ENCODE measurements at regions not wholly inside any gene's neighbourhood (a gene's known extent, or its start where the extent isn't known, plus 50 kb on each side); places are given as distances from the start of the nearest gene placed in this dataset.
A peak's percentile ranks its signal among the peaks of the same experiment; 100 is the strongest.

DNA sequence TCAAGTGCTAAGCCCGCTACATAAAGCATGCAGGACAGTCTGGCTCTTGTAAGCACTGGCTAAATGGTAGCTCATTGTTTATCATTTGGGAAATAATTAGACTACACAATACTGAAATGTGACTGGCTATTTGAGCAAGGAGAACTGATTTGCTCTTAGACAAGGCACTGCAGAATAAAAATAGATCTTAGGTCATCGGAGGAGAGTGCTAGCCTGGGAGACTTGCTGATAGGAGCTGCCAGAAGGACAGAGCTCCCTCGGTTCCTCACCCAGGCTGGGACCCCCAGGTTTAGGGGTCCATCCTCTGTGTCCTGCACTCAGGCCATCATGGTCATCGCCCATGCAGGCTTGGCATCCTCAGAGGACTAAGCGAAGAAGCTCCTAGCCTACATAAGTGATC lies 184.4 kb upstream of the NCAM1 start:
- Histone ChIP-seq H3K4me3 (no peak overlapping the region), H3K36me3 (no peaks in the 10 kb centered on the region), H3K27ac (no peak overlapping the region), H3K9me3 (no peaks in the 10 kb centered on the region), H3K4me1 (peaks cover 4 to 10% of the 10 kb centered on the region in 2 donors), H3K27me3 (no peaks in the 10 kb centered on the region)
- DNase-seq (ENCODE audit: low spot score in 2 of 2) = no peak
- TF ChIP-seq, protein P1, sequence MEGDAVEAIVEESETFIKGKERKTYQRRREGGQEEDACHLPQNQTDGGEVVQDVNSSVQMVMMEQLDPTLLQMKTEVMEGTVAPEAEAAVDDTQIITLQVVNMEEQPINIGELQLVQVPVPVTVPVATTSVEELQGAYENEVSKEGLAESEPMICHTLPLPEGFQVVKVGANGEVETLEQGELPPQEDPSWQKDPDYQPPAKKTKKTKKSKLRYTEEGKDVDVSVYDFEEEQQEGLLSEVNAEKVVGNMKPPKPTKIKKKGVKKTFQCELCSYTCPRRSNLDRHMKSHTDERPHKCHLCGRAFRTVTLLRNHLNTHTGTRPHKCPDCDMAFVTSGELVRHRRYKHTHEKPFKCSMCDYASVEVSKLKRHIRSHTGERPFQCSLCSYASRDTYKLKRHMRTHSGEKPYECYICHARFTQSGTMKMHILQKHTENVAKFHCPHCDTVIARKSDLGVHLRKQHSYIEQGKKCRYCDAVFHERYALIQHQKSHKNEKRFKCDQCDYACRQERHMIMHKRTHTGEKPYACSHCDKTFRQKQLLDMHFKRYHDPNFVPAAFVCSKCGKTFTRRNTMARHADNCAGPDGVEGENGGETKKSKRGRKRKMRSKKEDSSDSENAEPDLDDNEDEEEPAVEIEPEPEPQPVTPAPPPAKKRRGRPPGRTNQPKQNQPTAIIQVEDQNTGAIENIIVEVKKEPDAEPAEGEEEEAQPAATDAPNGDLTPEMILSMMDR (IDR thresholded peaks at IDR 0.05) = no peak
- intact Hi-C loops (cut with DNase I) = no loop called here

DNA sequence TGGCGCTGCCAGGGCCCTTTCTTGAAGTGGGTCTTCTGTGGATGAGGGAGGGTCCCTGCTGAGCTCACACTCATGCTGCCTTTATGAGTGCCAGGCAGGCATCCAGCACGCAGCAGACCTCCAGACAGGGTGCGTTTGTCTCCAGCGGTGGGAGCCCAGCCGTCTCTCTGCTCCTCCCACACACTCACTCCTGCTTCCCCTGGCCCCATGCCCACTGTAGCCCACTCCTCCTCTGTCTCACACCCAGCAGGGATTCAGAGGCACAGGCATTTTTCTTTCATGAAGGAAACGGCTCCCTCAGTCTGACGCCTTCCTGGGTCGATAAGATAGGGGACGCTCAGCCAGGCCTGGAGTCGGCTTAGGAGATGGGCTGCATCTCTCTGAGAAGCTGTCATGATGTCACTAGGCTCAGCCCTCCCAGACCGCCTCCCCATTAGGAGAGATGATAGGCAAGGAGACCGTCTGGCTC lies 183.9 kb upstream of the NCAM1 start:
- Histone ChIP-seq H3K36me3 (no peaks in the 10 kb centered on the region), H3K27me3 (no peaks in the 10 kb centered on the region), H3K4me3 (no peak overlapping the region), H3K9me3 (no peaks in the 10 kb centered on the region), H3K4me1 (peaks cover 4 to 10% of the 10 kb centered on the region in 2 donors), H3K27ac (no peak overlapping the region)
- intact Hi-C loops (cut with DNase I) = no loop called here
- TF ChIP-seq, protein P1 (IDR thresholded peaks at IDR 0.05) = no peak
- no peak for DNase-seq (ENCODE audit: low spot score in 2 of 2)

DNA sequence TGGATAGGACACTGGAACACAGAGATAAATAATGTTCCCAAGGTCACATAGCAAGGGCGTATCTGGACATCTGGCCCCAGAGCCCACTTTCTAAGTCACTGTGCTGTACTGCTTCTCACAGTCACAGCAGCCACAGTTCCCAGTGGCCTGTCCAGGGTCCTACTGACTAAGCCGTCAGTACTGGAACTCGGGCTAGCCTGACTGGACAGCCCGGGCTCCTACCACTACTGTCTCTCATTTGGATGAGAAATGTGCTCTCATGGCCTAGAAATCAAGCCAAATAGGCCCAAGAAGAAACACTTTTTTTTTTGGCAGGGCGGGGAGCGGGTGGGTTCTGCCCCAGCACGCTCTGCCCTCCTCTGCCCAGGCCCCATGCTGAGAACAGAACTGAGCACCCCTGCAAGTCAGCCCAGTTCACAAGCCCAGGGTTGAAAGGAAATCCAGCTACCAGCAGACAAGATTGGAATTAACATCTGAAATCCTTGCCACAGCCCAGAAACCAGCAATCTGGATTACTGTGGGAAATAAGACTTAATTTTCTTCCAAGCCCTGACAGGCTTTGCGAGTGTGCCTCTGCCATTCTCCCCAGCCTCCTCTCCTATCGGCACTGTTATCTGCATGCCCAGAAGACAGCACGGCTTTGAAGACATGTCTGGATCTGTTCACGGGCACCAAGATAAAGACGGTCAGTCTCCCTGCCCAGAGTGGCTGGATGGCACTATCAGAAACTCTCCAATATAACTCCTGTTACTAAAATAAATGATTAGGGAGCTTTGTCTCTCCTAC lies 182.9 kb upstream of the NCAM1 start:
- no peak overlapping the region for H3K4me3 ChIP-seq
- H3K4me1 ChIP-seq = peaks cover 4 to 10% of the 10 kb centered on the region in 2 donors
- H3K9me3 ChIP-seq = no peaks in the 10 kb centered on the region
- no peaks in the 10 kb centered on the region for H3K36me3 ChIP-seq
- intact Hi-C loops (cut with DNase I) = no loop called here
- no peaks in the 10 kb centered on the region for H3K27me3 ChIP-seq
- TF ChIP-seq, protein P1 (IDR thresholded peaks at IDR 0.05) = no peak
- DNase-seq (ENCODE audit: low spot score in 2 of 2) = no peak
- no peak overlapping the region for H3K27ac ChIP-seq

DNA sequence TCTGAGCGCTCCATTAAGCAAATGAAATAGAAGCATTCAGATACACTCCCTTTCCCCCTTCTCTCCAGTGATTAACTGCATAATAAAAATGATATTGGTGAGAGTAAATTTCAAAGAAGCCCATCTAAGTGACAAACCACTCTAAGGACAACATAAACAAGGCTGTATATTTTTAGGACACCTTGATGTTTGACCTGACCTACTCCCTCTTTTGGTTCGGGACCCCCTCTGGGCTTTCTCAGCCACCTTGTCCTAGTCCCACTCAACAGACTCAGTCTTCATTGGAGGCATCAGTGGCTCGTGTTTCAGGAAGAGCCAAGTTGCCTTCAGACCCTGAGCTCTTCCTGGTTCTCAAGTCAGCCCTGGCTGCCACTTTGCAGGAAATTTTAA lies 182.3 kb upstream of the NCAM1 start:
- no peaks in the 10 kb centered on the region for H3K9me3 ChIP-seq
- H3K4me3 ChIP-seq = no peak overlapping the region
- intact Hi-C loops (cut with DNase I) = no loop called here
- TF ChIP-seq, protein P1 (IDR thresholded peaks at IDR 0.05) = no peak
- no peak for DNase-seq (ENCODE audit: low spot score in 2 of 2)
- no peak overlapping the region for H3K27ac ChIP-seq
- H3K36me3 ChIP-seq = no peaks in the 10 kb centered on the region
- H3K27me3 ChIP-seq = no peaks in the 10 kb centered on the region
- peaks cover 4 to 10% of the 10 kb centered on the region in 2 donors for H3K4me1 ChIP-seq

DNA sequence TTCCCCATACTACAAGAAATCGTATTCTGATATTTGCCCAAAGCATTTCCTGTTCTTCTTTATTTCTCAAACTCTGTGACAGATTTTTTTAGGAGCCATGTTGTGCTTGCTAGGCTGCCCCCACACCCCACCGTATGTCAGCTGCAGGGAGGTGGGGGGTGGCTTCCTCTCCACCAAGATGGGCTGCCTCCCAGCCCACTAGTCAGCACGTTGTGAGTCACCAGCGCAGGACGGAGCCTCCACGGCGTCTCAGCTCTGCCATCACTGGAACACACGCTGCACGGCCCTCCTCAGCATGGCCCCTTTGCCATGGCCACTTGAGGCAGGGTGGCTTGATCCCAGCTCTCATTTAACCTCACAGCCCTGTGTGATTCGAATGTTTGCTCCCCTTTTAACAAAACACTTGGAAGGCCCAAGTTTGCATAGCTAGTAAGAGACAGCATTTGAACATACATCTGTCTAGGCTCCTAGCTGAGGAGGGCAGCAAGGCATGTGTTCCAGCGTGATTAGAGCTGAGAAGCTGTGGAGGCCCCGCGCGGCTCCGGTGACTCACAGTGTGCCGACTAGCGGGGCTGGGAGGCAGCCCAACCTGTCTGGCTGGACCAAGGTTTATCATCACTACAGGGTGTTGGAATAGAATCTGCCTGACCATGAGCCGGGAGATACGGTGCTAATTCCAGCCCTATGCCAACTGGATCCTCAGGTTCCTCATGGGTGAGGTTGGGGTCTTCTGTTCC lies 180.7 kb upstream of the NCAM1 start:
- peak; percentile 30 to 79 for DNase-seq (ENCODE audit: low spot score in 2 of 2)
- TF ChIP-seq, protein P1 (IDR thresholded peaks at IDR 0.05) = peak in 1 of 3 experiments; percentile 8
- no peaks in the 10 kb centered on the region for H3K27me3 ChIP-seq
- intact Hi-C loops (cut with DNase I) = no loop called here
- H3K4me1 ChIP-seq = peaks cover 11 to 26% of the 10 kb centered on the region in 2 donors
- H3K4me3 ChIP-seq = no peak overlapping the region
- H3K27ac ChIP-seq = peak overlapping the region; percentile 58 to 70
- H3K36me3 ChIP-seq = no peaks in the 10 kb centered on the region
- H3K9me3 ChIP-seq = no peaks in the 10 kb centered on the region
